DOHH2 (cell line): ENCODE measurements at regions not wholly inside any gene's neighbourhood (a gene's known extent, or its start where the extent isn't known, plus 50 kb on each side); places are given as distances from the start of the nearest gene placed in this dataset.

Experiments
- CTCF ChIP-seq: fragments of 200-600 bp; sonication (generic); IDR thresholded peaks from one replicate; pipeline ENCODE4 v1.5.1; 2014; ENCODE audit warnings: antibody characterized with exemption, mild to moderate bottlenecking, low read depth, low read length; ENCODE audit not compliant: poor library complexity, severe bottlenecking
- EZH2phosphoT487 ChIP-seq: fragments of 200-600 bp; sonication (generic); IDR thresholded peaks from 2 replicates; pipeline ENCODE4 v1.6.1; 2017; ENCODE audit warnings: borderline replicate concordance, mild to moderate bottlenecking, antibody characterized with exemption, low read length, moderate library complexity, mixed read lengths

GRCh38 chr9:25010027-25010662 lies 464.4 kb upstream of the IZUMO3 start:
- TF ChIP-seq CTCF (no peak), EZH2phosphoT487 (no peak)
